Spleen (tissue), 11 donors: ENCODE measurements at regions not wholly inside any gene's neighbourhood (a gene's known extent, or its start where the extent isn't known, plus 50 kb on each side); places are given as distances from the start of the nearest gene placed in this dataset.

Experiments
- DNase-seq: peaks from one replicate; pipeline ENCODE4 v3.0.0-alpha.2; 2020
- H3K27ac ChIP-seq, 8 donors: fragments of 200-600 bp; sonication (generic) in 7 of 8; 1 replicate in 4 of 8; 2 replicates in 4 of 8; pipeline versions ENCODE4 v1.5.0 to v1.8.0; 2016 to 2021; ENCODE audit warnings: inconsistent platforms in 4 of 8, mild to moderate bottlenecking in 4 of 8, moderate library complexity in 1 of 8
- H3K27me3 ChIP-seq, 7 donors: fragments of 200-600 bp; sonication (generic) in 6 of 7; replicated peaks in 1 of 7; 1 replicate in 4 of 7; 2 replicates in 3 of 7; pipeline versions ENCODE4 v1.5.0 to v1.8.0; 2016 to 2021; ENCODE audit warnings: inconsistent platforms in 3 of 7, mild to moderate bottlenecking in 1 of 7
- H3K36me3 ChIP-seq, 6 donors: fragments of 200-600 bp; sonication (generic) in 5 of 6; 1 replicate in 4 of 6; 2 replicates in 2 of 6; pipeline versions ENCODE4 v1.5.0 to v1.8.0; 2016 to 2021; ENCODE audit warnings: inconsistent platforms in 2 of 6
- H3K4me1 ChIP-seq, 6 donors: fragments of 200-600 bp; sonication (generic) in 5 of 6; 1 replicate in 3 of 6; 2 replicates in 3 of 6; pipeline versions ENCODE4 v1.5.0 to v1.8.0; 2016 to 2021; ENCODE audit warnings: inconsistent platforms in 3 of 6
- H3K4me3 ChIP-seq, 8 donors: fragments of 200-600 bp; sonication (generic) in 7 of 8; 1 replicate in 4 of 8; 2 replicates in 4 of 8; pipeline versions ENCODE4 v1.5.0 to v1.8.0; 2016 to 2021; ENCODE audit warnings: inconsistent platforms in 4 of 8, mild to moderate bottlenecking in 4 of 8, moderate library complexity in 2 of 8
- H3K9me3 ChIP-seq, 8 donors: fragments of 200-600 bp; sonication (generic) in 7 of 8; 1 replicate in 4 of 8; 2 replicates in 4 of 8; pipeline versions ENCODE4 v1.5.0 to v1.8.0; 2016 to 2021; ENCODE audit warnings: inconsistent platforms in 4 of 8
- CTCF ChIP-seq, 11 experiments: fragments of 200-600 bp in 7 of 11; fragments of 450-650 bp in 4 of 11; sonication (generic) in 4 of 11; IDR thresholded peaks in 8 of 11; conservative IDR thresholded peaks in 3 of 11; 1 replicate in 7 of 11; 2 replicates in 4 of 11; pipeline versions ENCODE4 v1.4.0 to v1.8.0; 2016 to 2021; ENCODE audit warnings: antibody characterized with exemption in 11 of 11, inconsistent platforms in 4 of 11, mild to moderate bottlenecking in 1 of 11
- POLR2A ChIP-seq, 3 donors: fragments of 450-650 bp; IDR thresholded peaks; one replicate each; pipeline ENCODE4 v1.5.1; 2017; ENCODE audit warnings: antibody characterized with exemption in 3 of 3, mild to moderate bottlenecking in 1 of 3
- POLR2AphosphoS5 ChIP-seq, 3 donors: sonication (generic); formaldehyde crosslinking; IDR thresholded peaks; one replicate each; pipeline ENCODE4 v1.5.1; 2017; ENCODE audit warnings: antibody characterized with exemption in 3 of 3
- WGBS, 5 donors: extraction: QIAGEN DNeasy Blood & Tissue Kit in 3 of 5; methylation state at CpG; one replicate each; pipeline versions ENCODE4 v1.1.5 to v1.1.7; 2013 to 2018; 5-methylcytosine and 5-hydroxymethylcytosine counted together
- intact Hi-C: fragments of 100-400 bp; cut with DNase I; formaldehyde crosslinking; loops from one replicate; pipeline ENCODE4 v1.15.0; 2023; ENCODE audit warnings: low total_unique reads
- donor health status: healthy with polysubstance abuse.
- donor health status: DM: no; HTN: no; CAD: no; lungs with moderate emphysema.
- donor health status: DM: no; HTN: no; CAD: no.
- donor health status: Bipolar disorder and iron deficiency.
- donor health status: healthy.
- donor health status: DM: no; HTN: no; CAD: no.
- donor health status: DM: yes; HTN: yes; CAD: no.

GRCh38 chr19:5392486-5392885 is 51.9 kb upstream of the PTPRS start:
- no peak overlapping the region for H3K27ac ChIP-seq
- H3K36me3 ChIP-seq, result no peaks in the 10 kb centered on the region
- DNase-seq, result no peak
- H3K27me3 ChIP-seq, result peaks cover 5 to 86% (median 40%) of the 10 kb centered on the region in 7 donors
- peaks cover 0 to 20% (median 9%) of the 10 kb centered on the region in 8 donors for H3K9me3 ChIP-seq
- TF ChIP-seq CTCF (IDR thresholded peaks at IDR 0.05 in 8 of 11, conservative IDR thresholded peaks at IDR 0.05 in 3 of 11), result no peak
- TF ChIP-seq POLR2A (IDR thresholded peaks at IDR 0.05), result no peak
- TF ChIP-seq POLR2AphosphoS5 (IDR thresholded peaks at IDR 0.05), result no peak
- no peaks in the 10 kb centered on the region for H3K4me1 ChIP-seq
- no peak overlapping the region for H3K4me3 ChIP-seq
- intact Hi-C loops, result no loop called here
- 55 to 63% (median 60%) methylated on average over 8 of the region's 8 CpGs for WGBS, 5 donors

GRCh38 chr19:5393088-5393487 is 52.5 kb upstream of the PTPRS start:
- DNase-seq, result no peak
- Histone ChIP-seq H3K4me1 (no peaks in the 10 kb centered on the region), H3K27me3 (peaks cover 5 to 87% (median 40%) of the 10 kb centered on the region in 7 donors), H3K4me3 (no peak overlapping the region), H3K27ac (no peak overlapping the region), H3K36me3 (no peaks in the 10 kb centered on the region), H3K9me3 (peaks cover 0 to 16% (median 8%) of the 10 kb centered on the region in 8 donors)
- TF ChIP-seq POLR2AphosphoS5 (IDR thresholded peaks at IDR 0.05) (no peak), POLR2A (IDR thresholded peaks at IDR 0.05) (no peak), CTCF (IDR thresholded peaks at IDR 0.05 in 8 of 11, conservative IDR thresholded peaks at IDR 0.05 in 3 of 11) (no peak)
- WGBS, 5 donors, result 67 to 70% (median 69%) methylated on average over 6 of the region's 6 CpGs
- intact Hi-C loops, result no loop called here

GRCh38 chr19:5394551-5395505 is 54.2 kb upstream of the PTPRS start:
- Histone ChIP-seq H3K4me1 (no peaks in the 10 kb centered on the region), H3K9me3 (peaks cover 0 to 7% (median 0%) of the 10 kb centered on the region in 8 donors), H3K36me3 (no peaks in the 10 kb centered on the region), H3K4me3 (no peak overlapping the region), H3K27ac (no peak overlapping the region), H3K27me3 (peaks cover 5 to 97% (median 44%) of the 10 kb centered on the region in 7 donors)
- TF ChIP-seq POLR2A (IDR thresholded peaks at IDR 0.05), result no peak
- TF ChIP-seq CTCF (IDR thresholded peaks at IDR 0.05 in 8 of 11, conservative IDR thresholded peaks at IDR 0.05 in 3 of 11), result no peak
- TF ChIP-seq POLR2AphosphoS5 (IDR thresholded peaks at IDR 0.05), result no peak
- intact Hi-C loops, result no loop called here
- DNase-seq, result no peak
- WGBS, 5 donors, result 19 to 21% (median 20%) methylated on average over 28 to 43 of the region's 43 CpGs

DNA sequence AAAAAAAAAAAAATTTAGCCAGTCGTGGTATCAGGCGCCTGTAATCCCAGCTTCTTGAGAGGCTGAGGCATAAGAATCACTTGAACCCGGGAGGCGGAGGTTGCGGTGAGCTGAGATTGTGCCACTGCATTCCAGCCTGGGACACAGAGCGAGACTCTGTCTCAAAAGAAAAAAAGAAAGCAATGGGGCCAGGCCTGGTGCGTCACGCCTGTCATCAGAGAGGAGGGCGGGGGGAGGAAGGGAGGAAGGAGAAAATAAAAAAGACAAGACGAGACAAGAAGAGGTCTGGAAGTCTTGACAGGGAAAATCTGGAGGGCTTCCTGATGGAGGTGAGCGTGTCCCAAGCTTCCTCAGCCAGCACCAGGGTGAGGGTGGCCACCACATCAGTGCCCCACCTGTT is 54.9 kb upstream of the PTPRS start:
- intact Hi-C loops, result no loop called here
- WGBS, 5 donors, result 33 to 42% (median 40%) methylated on average over 11 of the region's 11 CpGs
- TF ChIP-seq POLR2AphosphoS5 (IDR thresholded peaks at IDR 0.05) (no peak), CTCF (IDR thresholded peaks at IDR 0.05 in 8 of 11, conservative IDR thresholded peaks at IDR 0.05 in 3 of 11) (no peak), POLR2A (IDR thresholded peaks at IDR 0.05) (no peak)
- Histone ChIP-seq H3K36me3 (no peaks in the 10 kb centered on the region), H3K4me1 (no peaks in the 10 kb centered on the region), H3K4me3 (no peak overlapping the region), H3K9me3 (peaks cover 0 to 7% (median 0%) of the 10 kb centered on the region in 8 donors), H3K27ac (no peak overlapping the region), H3K27me3 (peaks cover 5 to 97% (median 44%) of the 10 kb centered on the region in 7 donors)
- DNase-seq, result no peak
